Mucosa of rectum (tissue), 2 donors: ENCODE measurements at regions not wholly inside any gene's neighbourhood (a gene's known extent, or its start where the extent isn't known, plus 50 kb on each side); places are given as distances from the start of the nearest gene placed in this dataset.

Experiments used
- H3K27ac ChIP-seq, 2 donors: one replicate each; pipeline ENCODE4 v1.7.0; 2013; ENCODE audit warnings: inconsistent platforms in 2 of 2, low read depth in 2 of 2, low read length in 2 of 2
- H3K27me3 ChIP-seq, 2 donors: one replicate each; pipeline ENCODE4 v1.7.0; 2013; ENCODE audit warnings: low read length in 2 of 2; ENCODE audit not compliant: control insufficient read depth in 2 of 2, insufficient read depth in 2 of 2
- H3K36me3 ChIP-seq, 2 donors: one replicate each; pipeline ENCODE4 v1.7.0; 2013; ENCODE audit warnings: low read length in 2 of 2; ENCODE audit not compliant: control insufficient read depth in 2 of 2, insufficient read depth in 2 of 2
- H3K4me1 ChIP-seq, 2 donors: one replicate each; pipeline ENCODE4 v1.7.0; 2013; ENCODE audit warnings: low read length in 2 of 2, mild to moderate bottlenecking in 1 of 2; ENCODE audit not compliant: control insufficient read depth in 2 of 2, insufficient read depth in 2 of 2
- H3K4me3 ChIP-seq, 2 donors: one replicate each; pipeline ENCODE4 v1.7.0; 2013; ENCODE audit warnings: low read length in 2 of 2
- H3K9ac ChIP-seq, 2 donors: one replicate each; pipeline ENCODE4 v1.7.0; 2013; ENCODE audit warnings: low read length in 2 of 2, low read depth in 1 of 2, mild to moderate bottlenecking in 1 of 2
- H3K9me3 ChIP-seq, 2 donors: one replicate each; pipeline ENCODE4 v1.7.0; 2013; ENCODE audit warnings: low read length in 2 of 2; ENCODE audit not compliant: control insufficient read depth in 2 of 2
- donor health status: healthy.
- donor health status: Normal muscosa, but diverticular disease.

GRCh38 chr6:12661432-12662089 lies 55.0 kb upstream of the PHACTR1 start:
- H3K4me3 ChIP-seq = no peak overlapping the region
- no peaks in the 10 kb centered on the region for H3K27me3 ChIP-seq
- H3K9ac ChIP-seq = no peak overlapping the region
- H3K27ac ChIP-seq = no peak overlapping the region
- H3K4me1 ChIP-seq = no peaks in the 10 kb centered on the region
- H3K36me3 ChIP-seq = no peaks in the 10 kb centered on the region
- no peaks in the 10 kb centered on the region for H3K9me3 ChIP-seq
